HL-60 (cell line): ENCODE measurements at regions not wholly inside any gene's neighbourhood (a gene's known extent, or its start where the extent isn't known, plus 50 kb on each side); places are given as distances from the start of the nearest gene placed in this dataset.

Experiments
- DNase-seq, 2 experiments: peaks; one replicate each; pipeline ENCODE4 v3.0.0-alpha.2; 2010 to 2020; ENCODE audit warnings: low read depth in 1 of 2, low spot score in 1 of 2
- H3K27ac ChIP-seq: fragments of 250-450 bp; sonication (Bioruptor Pico); replicated peaks from 2 replicates; pipeline ENCODE4 v1.5.1; 2020; ENCODE audit warnings: mild to moderate bottlenecking, moderate library complexity
- H3K27me3 ChIP-seq: fragments of 250-450 bp; sonication (Bioruptor Pico); 2 replicates; pipeline ENCODE4 v1.5.1; 2021; ENCODE audit warnings: mild to moderate bottlenecking, moderate library complexity; ENCODE audit not compliant: insufficient read depth, poor library complexity, severe bottlenecking
- H3K4me3 ChIP-seq: replicated peaks from 2 replicates; pipeline ENCODE4 v1.5.1; 2011; ENCODE audit warnings: mild to moderate bottlenecking, control low read depth, low read length; ENCODE audit not compliant: insufficient read depth
- CTCF ChIP-seq: IDR thresholded peaks from one replicate; pipeline ENCODE4 v1.5.1; 2011; ENCODE audit warnings: low read length, control low read depth, inconsistent platforms; ENCODE audit not compliant: insufficient read depth
- GABPA ChIP-seq: IDR thresholded peaks from 2 replicates; pipeline ENCODE4 v1.6.1; 2012; ENCODE audit warnings: low read depth
- POLR2AphosphoS5 ChIP-seq: IDR thresholded peaks from 2 replicates; pipeline ENCODE4 v1.6.1; 2012; ENCODE audit warnings: low read depth
- REST ChIP-seq: IDR thresholded peaks from 2 replicates; pipeline ENCODE4 v1.6.1; 2012; ENCODE audit warnings: low read depth; ENCODE audit not compliant: insufficient replicate concordance
- SPI1 ChIP-seq: IDR thresholded peaks from 2 replicates; pipeline ENCODE4 v1.6.1; 2012; ENCODE audit warnings: low read depth, mild to moderate bottlenecking, borderline replicate concordance

- no peak overlapping the region for H3K27ac ChIP-seq
- H3K4me3 ChIP-seq = no peak overlapping the region
- no peaks in the 10 kb centered on the region for H3K27me3 ChIP-seq
- TF ChIP-seq REST (no peak), POLR2AphosphoS5 (no peak), GABPA (no peak), CTCF (no peak), SPI1 (no peak)
- no peak for DNase-seq
Measured at GRCh38 chr3:3675186-3675585, 124.0 kb upstream of the LRRN1 start.

GRCh38 chr3:3666664-3667063, 132.6 kb upstream of the LRRN1 start:
- H3K4me3 ChIP-seq = no peak overlapping the region
- H3K27me3 ChIP-seq = no peaks in the 10 kb centered on the region
- H3K27ac ChIP-seq = no peak overlapping the region
- TF ChIP-seq REST = no peak
- TF ChIP-seq CTCF = no peak
- TF ChIP-seq SPI1 = no peak
- no peak for TF ChIP-seq POLR2AphosphoS5
- no peak for TF ChIP-seq GABPA
- DNase-seq = no peak

- Histone ChIP-seq H3K4me3 (no peak overlapping the region), H3K27ac (no peak overlapping the region), H3K27me3 (no peaks in the 10 kb centered on the region)
- no peak for DNase-seq
- TF ChIP-seq SPI1 (no peak; the same call in 1 of the 2 replicates), REST (no peak), CTCF (no peak), GABPA (no peak), POLR2AphosphoS5 (no peak)
Measured at GRCh38 chr3:3665961-3666640, 133.1 kb upstream of the LRRN1 start.
